GM18507 (cell line): ENCODE measurements at regions not wholly inside any gene's neighbourhood (a gene's known extent, or its start where the extent isn't known, plus 50 kb on each side); places are given as distances from the start of the nearest gene placed in this dataset.

Source experiments
- DNase-seq: peaks from one replicate; pipeline ENCODE4 v3.0.0; 2011; ENCODE audit warnings: low read depth; ENCODE audit not compliant: insufficient read length; ENCODE audit errors: extremely low spot score
- FAIRE-seq: peaks from 2 replicates; lab custom pipeline; 2011; peaks lifted over from hg19 to GRCh38; lab: Jason Lieb, UNC

GRCh38 chr14:26845151-26845818 is 247.5 kb upstream of the NOVA1 start:
- DNase-seq (no peak), FAIRE-seq (no peak)

GRCh38 chr14:26846388-26846787 is 248.6 kb upstream of the NOVA1 start:
- DNase-seq (no peak), FAIRE-seq (no peak)

DNA sequence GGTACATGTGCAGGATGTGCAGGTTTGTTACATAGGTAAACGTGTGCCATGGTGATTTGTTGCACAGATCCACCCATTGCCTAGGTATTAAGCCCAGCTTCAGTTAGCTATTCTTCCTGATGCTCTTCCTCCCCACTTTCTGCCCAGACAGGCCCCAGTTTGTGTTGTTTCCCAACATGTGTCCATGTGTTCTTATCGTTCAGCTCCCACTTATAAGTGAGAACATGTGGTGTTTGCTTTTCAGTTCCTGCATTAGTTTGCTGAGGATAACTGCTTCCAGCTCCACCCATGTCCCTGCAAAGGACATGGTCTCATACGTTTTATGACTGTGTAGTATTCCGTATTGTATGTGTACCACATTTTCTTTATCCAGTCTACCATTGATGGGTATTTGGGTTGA is 251.7 kb upstream of the NOVA1 start:
- DNase-seq (no peak), FAIRE-seq (no peak)

DNA sequence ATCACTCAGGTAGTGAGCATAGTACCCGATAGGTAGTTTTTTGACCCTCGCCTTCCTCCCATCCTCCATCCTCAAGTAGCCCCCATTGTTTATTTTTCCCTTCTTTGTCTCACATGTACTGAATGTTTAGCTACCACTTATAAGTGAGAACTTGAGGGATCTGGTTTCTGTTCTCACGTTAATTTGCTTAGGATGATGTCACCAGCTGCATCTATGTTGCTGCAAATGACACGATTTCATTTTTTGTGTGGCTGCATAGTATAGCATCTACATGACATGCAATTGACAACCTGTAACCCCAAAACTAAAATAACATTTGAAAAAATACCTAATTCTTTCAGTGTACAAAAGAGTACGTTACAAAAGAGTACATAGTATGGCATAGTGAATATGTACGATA is 254.0 kb upstream of the NOVA1 start:
- FAIRE-seq (no peak), DNase-seq (no peak)

- FAIRE-seq (no peak), DNase-seq (no peak)
Observed at GRCh38 chr14:26855077-26855753, 257.4 kb upstream of the NOVA1 start.

GRCh38 chr14:26856876-26857518 is 259.2 kb upstream of the NOVA1 start:
- FAIRE-seq (no peak), DNase-seq (no peak)

DNA sequence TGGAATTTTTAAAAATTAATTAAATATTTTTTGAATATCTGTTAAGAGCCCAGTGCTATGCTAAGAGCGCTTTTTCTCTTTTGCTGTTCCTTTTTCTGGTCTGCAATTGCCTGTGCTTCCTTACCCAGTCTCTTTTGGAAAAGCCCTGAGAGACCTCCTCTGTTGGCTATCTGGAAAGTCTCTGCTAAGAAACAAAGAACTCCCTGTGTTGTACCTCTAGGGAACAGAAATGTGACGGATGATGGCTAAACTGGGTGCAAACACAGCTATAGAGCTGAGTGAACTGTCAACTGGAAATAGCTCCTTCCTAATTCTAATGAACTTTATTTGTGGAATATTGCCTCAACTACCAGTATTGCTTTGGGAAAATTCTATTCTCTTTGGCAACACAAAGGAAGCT is 261.6 kb upstream of the NOVA1 start:
- FAIRE-seq = no peak

GRCh38 chr14:26860111-26860510 is 262.3 kb upstream of the NOVA1 start:
- DNase-seq = no peak
- no peak for FAIRE-seq

More for the DNA sequence above, 261.6 kb upstream of the NOVA1 start:
- no peak for DNase-seq

DNA sequence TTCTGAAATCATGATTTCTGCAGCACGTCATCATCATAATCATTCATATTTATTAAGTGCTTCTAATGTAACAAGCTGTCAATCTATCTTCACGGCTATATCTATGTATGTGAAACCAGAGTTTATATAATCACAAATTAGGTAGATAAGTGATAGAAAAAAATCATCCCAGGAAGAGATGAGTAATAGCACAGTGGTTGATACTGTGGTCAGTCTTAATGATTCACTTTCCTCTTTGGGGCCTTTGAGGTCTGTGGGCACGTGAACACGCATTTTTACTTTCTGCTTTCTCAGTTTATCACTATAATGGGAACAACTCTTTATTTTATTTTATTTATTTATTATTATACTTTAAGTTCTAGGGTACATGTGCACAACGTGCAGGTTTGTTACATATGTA is 265.9 kb upstream of the NOVA1 start:
- DNase-seq = no peak
- no peak for FAIRE-seq

- FAIRE-seq = no peak
- no peak for DNase-seq
Observed at GRCh38 chr14:26866721-26867120, 268.9 kb upstream of the NOVA1 start.

GRCh38 chr14:26867171-26867757 is 269.4 kb upstream of the NOVA1 start:
- DNase-seq = no peak
- FAIRE-seq = no peak

DNA sequence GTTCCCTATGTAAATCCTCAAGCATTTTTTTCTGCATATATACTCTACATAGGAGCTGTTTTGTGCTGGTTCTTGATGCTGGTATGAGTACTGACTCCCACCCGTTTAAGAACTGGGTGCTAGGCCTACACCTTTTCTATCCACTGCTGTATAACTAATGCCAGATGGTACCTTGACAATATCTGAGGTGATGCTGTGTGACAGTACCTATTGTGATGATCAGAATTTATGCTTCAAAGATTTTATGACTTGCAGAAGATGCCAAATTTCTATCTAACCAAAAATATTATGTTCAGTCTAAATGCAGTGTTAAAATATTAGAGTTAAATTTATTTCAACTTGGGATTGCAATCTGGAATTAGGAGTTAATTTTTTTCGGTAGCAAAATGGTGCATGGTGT is 272.3 kb upstream of the NOVA1 start:
- FAIRE-seq (no peak), DNase-seq (no peak)

DNA sequence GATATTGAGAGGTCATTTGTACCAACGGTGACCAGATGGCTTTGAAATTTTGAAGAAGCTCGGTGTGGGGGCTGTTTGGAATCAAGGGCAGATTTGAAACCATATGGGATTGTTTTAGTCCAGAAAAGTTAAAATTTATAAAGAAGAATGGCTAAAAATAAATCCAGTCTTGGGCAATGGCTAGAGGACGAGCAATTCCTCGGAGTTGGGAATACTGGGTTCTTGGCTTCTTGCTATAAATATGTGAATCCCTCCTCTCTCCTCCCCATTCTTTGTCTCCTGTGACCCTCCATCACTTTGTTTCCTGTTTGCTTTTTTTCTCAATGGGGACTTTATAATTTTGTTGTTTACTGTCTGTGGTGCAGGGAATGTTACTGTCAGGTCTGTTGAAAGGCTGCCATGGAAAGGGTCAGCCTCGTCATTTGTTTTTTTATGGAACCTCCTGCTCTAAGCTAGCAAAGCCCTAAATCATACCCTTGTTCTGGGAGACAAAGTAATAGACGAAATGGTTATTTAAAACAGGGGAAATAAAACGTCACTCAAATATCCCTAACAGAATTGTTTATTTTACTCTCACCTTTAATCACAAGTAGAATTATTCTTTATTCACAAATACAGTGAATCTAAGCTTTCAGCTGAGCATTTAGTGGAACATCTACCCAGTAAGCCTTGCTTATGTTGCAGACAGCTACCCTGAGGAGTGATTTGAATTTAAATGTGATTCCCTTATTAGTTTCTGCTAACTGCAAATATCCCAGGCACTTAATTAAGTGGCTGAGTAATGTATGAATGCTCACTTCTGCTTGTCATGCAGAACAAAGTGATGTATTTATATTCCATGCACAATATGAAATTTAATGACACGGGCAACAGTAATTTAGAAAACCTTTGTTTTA is 273.1 kb upstream of the NOVA1 start:
- FAIRE-seq (no peak), DNase-seq (no peak)

DNA sequence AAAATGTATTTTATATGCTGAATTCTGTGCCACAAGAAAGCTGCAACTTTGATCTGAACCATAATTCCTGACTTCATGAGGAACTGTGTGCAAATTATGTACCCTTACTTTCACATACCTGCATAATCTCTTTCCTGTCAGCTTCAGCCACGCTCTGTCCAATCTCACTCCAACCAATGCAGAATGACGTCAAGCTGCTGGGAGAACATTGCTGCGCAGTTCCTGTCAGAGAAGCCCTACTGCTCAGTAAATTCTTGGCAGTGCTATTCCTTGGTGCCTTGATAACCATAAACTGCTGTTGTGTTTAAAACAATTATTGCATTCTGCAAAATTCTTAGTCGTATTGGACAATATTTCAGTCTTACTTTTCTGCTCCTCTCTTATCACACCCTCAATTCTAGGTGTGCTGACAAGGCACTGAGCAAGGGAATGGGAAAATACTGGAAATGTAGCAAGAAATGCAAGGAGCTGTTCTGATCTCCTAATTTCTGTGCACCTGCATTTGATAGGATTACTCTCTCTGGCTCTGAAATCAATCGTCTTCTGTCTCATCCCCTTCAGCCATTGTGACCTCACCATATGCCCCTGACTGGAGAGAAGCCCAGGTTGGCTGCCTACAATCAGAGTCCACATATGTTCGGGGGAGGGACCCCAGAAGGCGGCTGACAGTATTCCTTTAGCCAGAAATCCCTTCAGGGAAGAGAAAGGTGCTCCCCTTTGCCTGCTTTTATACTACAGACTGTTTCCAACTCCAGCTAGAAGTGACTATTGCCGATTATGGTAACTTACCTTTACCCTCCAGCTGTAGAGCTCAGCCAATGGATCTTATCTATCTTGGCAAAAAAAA is 274.9 kb upstream of the NOVA1 start:
- DNase-seq = no peak
- FAIRE-seq = no peak

- no peak for DNase-seq
- FAIRE-seq = no peak
Observed at GRCh38 chr14:26873362-26873960, 275.6 kb upstream of the NOVA1 start.

- DNase-seq (no peak), FAIRE-seq (no peak)
Observed at GRCh38 chr14:26887847-26888246, 290.0 kb upstream of the NOVA1 start.

GRCh38 chr14:26888592-26888991 is 290.8 kb upstream of the NOVA1 start:
- FAIRE-seq (no peak), DNase-seq (no peak)

DNA sequence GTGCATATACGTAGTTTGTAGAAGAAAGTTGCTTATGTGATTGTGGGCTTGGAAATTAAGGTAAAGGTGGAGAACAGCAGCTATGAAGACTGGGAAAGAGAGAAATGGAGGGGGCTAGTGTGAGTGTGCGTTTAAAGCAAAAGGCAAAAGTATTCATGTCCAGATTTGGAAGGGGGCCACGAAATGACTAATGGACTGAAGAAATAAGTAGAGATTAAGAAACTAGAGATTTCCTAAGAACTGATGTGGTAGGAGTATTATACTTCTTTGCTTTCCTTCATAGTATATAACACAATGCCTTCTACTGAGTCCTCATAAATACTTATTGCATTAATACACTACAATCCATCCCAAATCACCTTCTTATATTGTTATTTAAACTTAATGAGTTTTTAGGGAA is 298.6 kb upstream of the NOVA1 start:
- DNase-seq (no peak), FAIRE-seq (no peak)
